Heart left ventricle (tissue), 13 donors: ENCODE measurements at regions not wholly inside any gene's neighbourhood (a gene's known extent, or its start where the extent isn't known, plus 50 kb on each side); places are given as distances from the start of the nearest gene placed in this dataset.

Experiments
- POLR2A ChIP-seq, 2 donors: fragments of 450-650 bp; IDR thresholded peaks; one replicate each; pipeline ENCODE4 v1.6.1; 2017; ENCODE audit warnings: antibody characterized with exemption in 2 of 2, mild to moderate bottlenecking in 2 of 2, moderate library complexity in 2 of 2
- TF ChIP-seq, protein P1 (sequence below), 12 donors: fragments of 200-600 bp; sonication (generic) in 4 of 12; IDR thresholded peaks; one replicate each; pipeline versions ENCODE4 v1.5.0 to v1.8.0; 2018 to 2022; ENCODE audit warnings: antibody characterized with exemption in 12 of 12, mild to moderate bottlenecking in 5 of 12
- donor health status: ischemic (EF 13 %, LVEDD 7.1; RV severe dilation, severe dysfunction).
- donor health status: DM: no; HTN: yes; CAD: no.
- donor health status: DM: no; HTN: no; CAD: no.
- donor health status: ischemic (EF 25% LVEDD 6.9; RV normal size, moderate dysfunction).
- donor health status: ischemic (EF 25% LVEDD 5.7; RV mildly dilated, moderate dysfunction).
- donor health status: ischemic (EF 35%, LVEDD 5.7; RV mildly dilated, moderate dysfunction).
- donor health status: nonischemic (EF 11% LVEDD 7.7; RV severe dilation, severe dysfunction).
- donor health status: DM: yes; HTN: yes; CAD: no.
- donor health status: PGD.
- donor health status: ischemic (EF 29% LVEDD 5.4; RV normal size, mild dysfunction).
- donor health status: nonischemic (EF 23%, LVEDD 6.1; RV moderate dilation, normal function).

DNA sequence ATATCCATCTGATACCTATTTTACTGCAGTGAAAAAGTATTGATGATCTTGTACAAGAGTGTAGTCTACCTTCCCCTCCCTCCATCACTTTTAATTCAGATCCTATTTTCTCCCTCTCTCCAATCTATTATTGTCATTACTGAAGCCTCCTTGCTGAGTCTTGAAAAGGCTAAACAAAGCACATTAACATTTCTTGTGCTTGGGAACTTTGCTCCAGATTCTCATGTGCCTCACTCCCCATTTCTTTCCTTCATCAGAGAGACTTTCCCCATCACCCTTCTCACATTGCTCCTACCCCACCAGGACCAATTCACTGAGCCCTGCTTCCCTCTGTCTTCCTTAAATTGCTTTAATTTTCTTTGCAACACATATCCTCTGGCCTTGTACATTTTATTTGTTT lies 736.2 kb upstream of the GCFC2 start:
- TF ChIP-seq, protein P1, sequence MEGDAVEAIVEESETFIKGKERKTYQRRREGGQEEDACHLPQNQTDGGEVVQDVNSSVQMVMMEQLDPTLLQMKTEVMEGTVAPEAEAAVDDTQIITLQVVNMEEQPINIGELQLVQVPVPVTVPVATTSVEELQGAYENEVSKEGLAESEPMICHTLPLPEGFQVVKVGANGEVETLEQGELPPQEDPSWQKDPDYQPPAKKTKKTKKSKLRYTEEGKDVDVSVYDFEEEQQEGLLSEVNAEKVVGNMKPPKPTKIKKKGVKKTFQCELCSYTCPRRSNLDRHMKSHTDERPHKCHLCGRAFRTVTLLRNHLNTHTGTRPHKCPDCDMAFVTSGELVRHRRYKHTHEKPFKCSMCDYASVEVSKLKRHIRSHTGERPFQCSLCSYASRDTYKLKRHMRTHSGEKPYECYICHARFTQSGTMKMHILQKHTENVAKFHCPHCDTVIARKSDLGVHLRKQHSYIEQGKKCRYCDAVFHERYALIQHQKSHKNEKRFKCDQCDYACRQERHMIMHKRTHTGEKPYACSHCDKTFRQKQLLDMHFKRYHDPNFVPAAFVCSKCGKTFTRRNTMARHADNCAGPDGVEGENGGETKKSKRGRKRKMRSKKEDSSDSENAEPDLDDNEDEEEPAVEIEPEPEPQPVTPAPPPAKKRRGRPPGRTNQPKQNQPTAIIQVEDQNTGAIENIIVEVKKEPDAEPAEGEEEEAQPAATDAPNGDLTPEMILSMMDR (IDR thresholded peaks at IDR 0.05): no peak
- no peak for TF ChIP-seq POLR2A (IDR thresholded peaks at IDR 0.05)
